Tibial nerve (tissue), 4 donors: ENCODE measurements at regions not wholly inside any gene's neighbourhood (a gene's known extent, or its start where the extent isn't known, plus 50 kb on each side); places are given as distances from the start of the nearest gene placed in this dataset. TPM values are rescaled to one million over a fixed set of nuclear protein-coding genes. Genes with fewer than 3 reads are reported as not detected.

ENCODE experiments used
- DNase-seq, 2 donors: peaks; one replicate each; pipeline ENCODE4 v3.0.0-alpha.2; 2019; ENCODE audit warnings: low spot score in 2 of 2
- H3K27ac ChIP-seq, 4 donors: fragments of 200-600 bp; sonication (generic) in 3 of 4; one replicate each; pipeline ENCODE4 v1.5.1; 2017 to 2019; ENCODE audit warnings: mild to moderate bottlenecking in 1 of 4
- H3K27me3 ChIP-seq, 2 donors: fragments of 200-600 bp; sonication (generic) in 1 of 2; one replicate each; pipeline versions ENCODE4 v1.5.1 to v1.6.0; 2017 to 2019
- H3K36me3 ChIP-seq, 3 donors: fragments of 200-600 bp; sonication (generic); one replicate each; pipeline ENCODE4 v1.5.1; 2018 to 2019
- H3K4me1 ChIP-seq, 4 donors: fragments of 200-600 bp; sonication (generic) in 3 of 4; one replicate each; pipeline ENCODE4 v1.5.1; 2017 to 2019
- H3K4me3 ChIP-seq, 4 donors: fragments of 200-600 bp; sonication (generic) in 3 of 4; one replicate each; pipeline ENCODE4 v1.5.1; 2017 to 2019; ENCODE audit warnings: mild to moderate bottlenecking in 1 of 4, moderate library complexity in 1 of 4
- H3K9me3 ChIP-seq, 4 donors: fragments of 200-600 bp; sonication (generic) in 3 of 4; one replicate each; pipeline ENCODE4 v1.5.1; 2017 to 2019
- CTCF ChIP-seq, 5 experiments: fragments of 200-600 bp in 3 of 5; fragments of 450-650 bp in 2 of 5; sonication (generic) in 3 of 5; IDR thresholded peaks; one replicate each; pipeline ENCODE4 v1.5.1; 2016 to 2019; ENCODE audit warnings: antibody characterized with exemption in 5 of 5, mild to moderate bottlenecking in 3 of 5, moderate library complexity in 2 of 5
- EP300 ChIP-seq, 2 donors: sonication (generic); formaldehyde crosslinking; IDR thresholded peaks; one replicate each; pipeline ENCODE4 v1.6.1; 2017; ENCODE audit warnings: antibody characterized with exemption in 2 of 2, mild to moderate bottlenecking in 1 of 2
- POLR2A ChIP-seq, 2 donors: fragments of 450-650 bp; IDR thresholded peaks; one replicate each; pipeline ENCODE4 v1.6.1; 2017; ENCODE audit warnings: antibody characterized with exemption in 2 of 2, mild to moderate bottlenecking in 2 of 2, moderate library complexity in 2 of 2
- WGBS, 2 donors: methylation state at CpG; one replicate each; pipeline ENCODE4 v1.1.5; 2018; 5-methylcytosine and 5-hydroxymethylcytosine counted together
- small RNA-seq: library from RNA; depleted of rRNA; stranded (forward); fragments of <200 nt; gene quantifications from one replicate; pipeline ENCODE3, GENCODE V24; 2016

- Histone ChIP-seq H3K4me1 (no peaks in the 10 kb centered on the region), H3K4me3 (no peak overlapping the region), H3K27ac (no peak overlapping the region), H3K27me3 (no peaks in the 10 kb centered on the region), H3K36me3 (no peaks in the 10 kb centered on the region), H3K9me3 (no peaks in the 10 kb centered on the region)
- TF ChIP-seq POLR2A (IDR thresholded peaks at IDR 0.05) (no peak), CTCF (IDR thresholded peaks at IDR 0.05) (no peak), EP300 (IDR thresholded peaks at IDR 0.05) (no peak)
- no peak for DNase-seq
- 69 to 81% methylated on average over 8 of the region's 8 CpGs for WGBS, 2 donors
Measured at GRCh38 chr16:72228014-72228413, 56.1 kb upstream of the PMFBP1 start.

GRCh38 chr16:72226136-72226535 lies 54.2 kb upstream of the PMFBP1 start:
- no peak for DNase-seq
- Histone ChIP-seq H3K4me1 (no peaks in the 10 kb centered on the region), H3K27ac (no peak overlapping the region), H3K4me3 (no peak overlapping the region), H3K27me3 (no peaks in the 10 kb centered on the region), H3K9me3 (no peaks in the 10 kb centered on the region), H3K36me3 (no peaks in the 10 kb centered on the region)
- TF ChIP-seq CTCF (IDR thresholded peaks at IDR 0.05) (no peak), POLR2A (IDR thresholded peaks at IDR 0.05) (no peak), EP300 (IDR thresholded peaks at IDR 0.05) (no peak)
- WGBS, 2 donors = 77 to 96% methylated on average over 2 of the region's 3 CpGs

- Histone ChIP-seq H3K36me3 (no peaks in the 10 kb centered on the region), H3K9me3 (no peaks in the 10 kb centered on the region), H3K27me3 (no peaks in the 10 kb centered on the region), H3K4me3 (no peak overlapping the region), H3K27ac (no peak overlapping the region), H3K4me1 (no peaks in the 10 kb centered on the region)
- DNase-seq = no peak
- 82 to 83% methylated on average over 6 of the region's 6 CpGs for WGBS, 2 donors
- no peak for TF ChIP-seq EP300 (IDR thresholded peaks at IDR 0.05)
- TF ChIP-seq CTCF (IDR thresholded peaks at IDR 0.05) = no peak
- no peak for TF ChIP-seq POLR2A (IDR thresholded peaks at IDR 0.05)
Measured at GRCh38 chr16:72224260-72224768, 52.4 kb upstream of the PMFBP1 start.

GRCh38 chr16:72222503-72222902 lies 50.5 kb upstream of the PMFBP1 start:
- WGBS, 2 donors = 78 to 89% methylated on average over 2 of the region's 2 CpGs
- H3K9me3 ChIP-seq = no peaks in the 10 kb centered on the region
- H3K27me3 ChIP-seq = no peaks in the 10 kb centered on the region
- H3K4me3 ChIP-seq = no peak overlapping the region
- TF ChIP-seq EP300 (IDR thresholded peaks at IDR 0.05) (no peak), CTCF (IDR thresholded peaks at IDR 0.05) (no peak), POLR2A (IDR thresholded peaks at IDR 0.05) (no peak)
- DNase-seq = no peak
- H3K36me3 ChIP-seq = no peaks in the 10 kb centered on the region
- H3K4me1 ChIP-seq = no peaks in the 10 kb centered on the region
- no peak overlapping the region for H3K27ac ChIP-seq

Small RNA genes lying in the stretch of these regions (small RNA-seq; reads per million reads assigned to genes)
- gene RF00026 (not detected), gene RNU7-90P (not detected)
